ENCODE measurements at regions not wholly inside any gene's neighbourhood (a gene's known extent, or its start where the extent isn't known, plus 50 kb on each side); places are given as distances from the start of the nearest gene placed in this dataset.
"Not testable (repeated sequence)": the region's sequence is repeated elsewhere in the genome, so short reads cannot be mapped to it uniquely, and the experiment has no call there.

DNA sequence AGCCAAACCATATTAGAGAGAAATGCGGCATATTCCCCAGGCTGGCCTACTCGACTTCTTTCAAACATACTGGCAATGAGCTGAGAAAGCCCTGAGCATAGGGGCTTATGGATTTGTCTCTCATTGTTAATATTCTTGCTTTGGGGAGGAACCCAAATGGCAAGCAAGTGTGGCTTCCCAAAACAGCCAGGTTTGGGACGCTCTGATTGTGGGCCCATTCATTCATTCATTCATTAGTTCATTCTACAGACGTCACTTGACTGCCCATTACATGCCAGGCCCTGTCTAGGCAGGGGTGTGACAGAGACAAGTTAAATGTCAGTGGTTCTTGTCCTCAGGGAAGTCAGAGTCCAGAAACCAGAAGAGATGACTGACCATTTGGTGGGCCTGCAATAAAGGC lies 77.4 kb upstream of the THBS1 start:
- no peak for DNase-seq (ENCODE audit: low read depth)

DNA sequence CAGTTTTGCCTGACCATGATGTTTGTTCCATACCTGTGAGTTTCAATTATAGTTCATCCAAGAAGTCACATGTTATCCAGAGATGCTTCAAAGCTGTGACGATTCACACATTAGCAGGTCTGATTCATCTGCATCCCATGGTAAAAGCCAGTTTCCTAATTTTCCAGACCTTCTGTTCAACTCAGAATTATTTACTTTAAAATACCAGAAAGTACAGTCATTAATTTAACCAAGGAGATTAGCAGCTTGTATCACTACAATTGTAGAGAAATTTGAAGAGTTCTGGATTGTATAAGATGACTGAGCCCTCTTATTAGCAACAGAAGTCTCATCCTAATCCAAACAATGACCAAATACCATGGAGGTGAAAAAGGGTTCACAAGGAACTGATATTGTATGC lies 76.1 kb upstream of the THBS1 start:
- DNase-seq (ENCODE audit: low read depth) = no peak

DNA sequence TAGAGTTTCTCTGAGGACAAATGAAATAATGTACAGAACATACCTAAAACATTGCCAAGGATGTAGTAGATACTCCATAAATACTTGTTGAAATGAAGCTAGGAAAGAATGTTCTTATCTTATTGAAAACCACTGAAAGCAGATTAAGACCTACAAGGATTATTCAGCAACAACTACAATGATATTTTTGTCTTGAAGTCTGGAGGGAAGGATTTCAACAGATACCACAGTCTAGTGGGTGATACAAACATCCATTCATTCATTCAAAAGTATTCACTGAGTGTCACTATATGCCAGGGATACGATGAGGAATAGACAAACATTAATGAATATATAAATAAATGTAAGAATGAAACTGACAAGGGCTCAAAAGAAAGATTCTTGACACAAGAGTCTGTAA lies 74.7 kb upstream of the THBS1 start:
- DNase-seq (ENCODE audit: low read depth) = no peak

DNA sequence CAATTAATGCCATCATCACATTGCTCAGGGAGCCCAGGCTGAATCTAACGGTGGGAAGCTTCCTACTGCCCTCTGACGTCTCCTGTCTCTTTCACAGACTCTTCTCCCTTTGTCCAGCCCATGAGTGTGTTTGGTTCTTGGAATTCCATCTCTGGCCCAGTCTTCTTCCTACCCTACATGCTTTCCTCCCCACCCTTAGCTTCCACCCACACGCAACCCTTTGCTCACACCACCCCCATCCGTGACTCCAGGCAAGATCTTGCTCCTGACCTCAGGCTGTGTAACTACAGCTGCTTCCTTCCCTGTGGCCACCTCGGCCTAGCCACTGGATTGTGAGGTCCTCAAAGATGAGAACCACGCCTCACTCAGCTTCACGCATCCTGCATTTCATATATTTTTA lies 72.3 kb upstream of the THBS1 start:
- no peak for DNase-seq (ENCODE audit: low read depth)

DNA sequence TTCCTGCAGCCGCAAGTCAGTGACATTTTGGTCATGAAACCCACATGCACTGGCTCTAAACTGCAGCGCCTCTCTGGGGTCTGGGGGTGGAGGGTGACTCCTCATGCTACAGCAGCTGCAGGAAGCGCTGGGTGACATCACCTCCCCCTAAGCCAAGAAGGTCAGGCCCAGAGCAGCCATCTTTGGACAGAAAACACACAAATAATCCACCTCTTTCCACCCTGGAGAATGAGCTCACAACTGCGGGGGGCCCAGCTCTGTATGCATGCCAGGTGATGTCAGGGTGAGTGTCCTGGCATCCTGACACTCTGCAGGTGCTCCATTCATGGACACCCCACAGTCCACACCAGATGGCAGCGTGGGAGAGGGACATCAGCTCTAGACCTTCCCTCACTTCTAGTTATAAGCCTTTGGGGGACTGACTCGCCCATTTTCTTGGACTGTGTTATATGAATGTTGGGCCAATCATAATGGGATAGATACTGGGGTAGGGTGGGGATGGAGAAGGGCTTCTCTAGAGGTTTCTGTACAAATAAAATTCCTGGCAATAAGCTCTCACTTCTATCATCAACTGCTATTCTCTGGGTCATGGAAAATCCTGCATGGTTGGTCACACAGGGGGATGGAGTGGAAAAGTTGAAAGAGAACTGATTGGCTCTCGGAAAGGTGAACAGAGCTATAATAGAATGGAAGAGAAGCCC lies 70.7 kb upstream of the THBS1 start:
- no peak for DNase-seq (ENCODE audit: low read depth)

DNA sequence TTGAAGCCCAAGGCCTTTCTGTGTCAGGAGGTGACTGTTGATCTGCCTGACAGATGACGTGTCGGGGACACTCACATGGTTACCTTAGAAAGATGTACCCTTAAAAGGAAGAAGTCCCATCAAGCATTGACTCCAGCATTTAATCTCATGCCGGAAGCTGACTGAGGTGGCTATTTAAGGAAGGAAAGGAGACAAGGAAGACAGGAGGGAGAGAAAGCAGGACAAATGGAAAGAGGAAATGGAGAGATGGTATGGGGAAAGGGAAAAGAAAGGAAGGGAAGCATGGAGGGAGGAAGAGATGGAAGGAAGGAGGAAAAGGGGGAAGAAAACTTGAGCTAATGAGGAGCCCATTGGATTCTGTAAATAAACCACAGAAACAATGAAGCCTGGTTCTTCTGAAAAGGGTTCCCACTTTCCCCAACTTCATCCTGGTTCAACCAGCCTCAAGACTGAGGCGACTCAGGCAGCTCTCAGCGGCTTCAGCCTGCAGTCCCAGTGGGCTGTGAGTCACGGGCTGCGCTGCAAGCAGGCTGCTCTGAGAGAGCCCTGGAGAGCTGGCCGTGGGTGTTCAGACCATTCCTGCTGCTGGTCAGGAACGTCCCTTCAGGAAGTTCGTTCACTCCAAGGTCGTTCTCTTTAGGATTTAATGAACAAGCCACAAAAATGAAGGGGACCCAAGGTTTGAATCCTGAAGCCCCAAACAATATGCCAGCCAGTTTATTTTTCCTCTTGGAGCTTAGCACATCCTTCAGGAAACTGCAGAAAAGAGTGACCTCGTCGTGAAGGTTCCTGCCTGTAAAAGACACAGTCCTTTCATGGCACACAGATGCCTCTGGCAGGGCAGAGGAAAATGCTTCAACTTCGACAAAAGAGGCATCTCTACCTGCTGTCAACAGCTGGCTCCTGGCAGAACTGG lies 69.6 kb upstream of the THBS1 start:
- DNase-seq (ENCODE audit: low read depth) = no peak

DNA sequence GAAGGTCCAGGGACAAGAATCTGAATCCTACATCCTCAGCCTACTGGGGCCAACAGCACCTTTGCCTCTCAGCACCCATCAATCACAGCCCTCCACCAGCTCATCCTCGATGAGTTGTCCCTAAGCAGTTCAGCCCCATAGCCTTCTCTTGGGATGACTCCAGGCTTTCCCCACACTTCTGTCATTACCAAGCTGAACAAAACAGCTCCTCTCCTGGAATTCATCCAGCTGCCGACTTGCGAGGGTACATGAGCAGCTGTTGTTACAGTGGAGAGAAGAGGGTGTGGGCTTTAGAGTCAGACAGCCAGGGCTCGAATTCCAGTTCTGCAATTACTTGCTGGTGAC lies 69.0 kb upstream of the THBS1 start:
- no peak for DNase-seq (ENCODE audit: low read depth)

DNA sequence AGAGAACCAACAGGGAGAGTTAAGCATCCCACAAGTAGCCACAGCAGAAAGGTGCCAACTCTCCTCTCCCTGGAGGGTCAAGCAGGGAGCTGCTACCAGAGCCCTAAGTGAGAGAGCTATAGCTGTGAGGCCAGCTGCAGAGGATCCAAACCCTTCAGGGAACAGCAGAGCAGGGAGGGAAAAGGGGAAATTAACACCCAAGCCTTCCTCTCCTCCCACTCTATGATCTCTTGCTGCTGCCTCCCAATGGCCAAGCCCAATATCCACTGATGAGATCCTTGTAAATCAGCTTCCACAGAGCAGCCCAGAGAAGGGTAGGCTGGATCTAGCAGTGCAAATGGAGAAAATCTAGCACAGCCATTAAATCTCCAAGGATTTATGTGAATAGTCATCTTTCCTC lies 68.2 kb upstream of the THBS1 start:
- DNase-seq (ENCODE audit: low read depth) = no peak

DNA sequence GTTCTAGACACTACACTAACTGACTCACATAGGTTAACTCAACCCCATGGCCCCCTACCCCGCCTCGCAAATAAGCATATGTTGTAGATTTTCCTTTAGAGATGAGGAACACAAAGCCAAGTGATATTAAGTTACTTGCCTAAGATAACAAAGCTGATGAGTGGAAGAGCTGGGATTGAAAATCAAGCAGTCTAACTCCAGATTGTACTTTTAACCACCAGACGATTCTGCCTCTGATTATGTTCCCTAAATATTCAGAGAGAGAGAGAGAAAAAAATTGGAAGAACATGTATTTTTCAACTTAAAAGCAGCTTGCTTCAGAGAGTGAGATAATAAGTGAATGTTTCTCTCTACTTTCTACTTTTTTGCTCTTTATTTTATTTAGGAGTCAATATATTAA lies 66.9 kb upstream of the THBS1 start:
- no peak for DNase-seq (ENCODE audit: low read depth)

DNA sequence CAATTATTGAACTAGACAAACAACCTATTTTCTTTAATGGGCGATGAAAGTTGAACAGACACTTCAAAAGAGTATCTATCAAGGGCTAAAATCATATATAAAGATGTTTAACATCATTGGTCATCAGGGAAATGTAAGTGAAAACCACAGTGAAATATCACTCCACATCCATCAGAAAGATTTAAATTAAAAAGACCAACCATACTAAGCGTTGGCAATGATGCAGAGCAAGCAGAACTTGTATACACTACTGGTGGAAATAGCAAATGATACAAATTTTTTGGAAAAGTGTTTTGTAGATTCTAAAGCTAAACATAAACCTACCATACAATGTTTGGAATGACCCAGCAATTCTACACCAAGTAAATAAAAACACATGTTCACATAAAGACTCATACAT lies 65.9 kb upstream of the THBS1 start:
- no peak for DNase-seq (ENCODE audit: low read depth)

DNA sequence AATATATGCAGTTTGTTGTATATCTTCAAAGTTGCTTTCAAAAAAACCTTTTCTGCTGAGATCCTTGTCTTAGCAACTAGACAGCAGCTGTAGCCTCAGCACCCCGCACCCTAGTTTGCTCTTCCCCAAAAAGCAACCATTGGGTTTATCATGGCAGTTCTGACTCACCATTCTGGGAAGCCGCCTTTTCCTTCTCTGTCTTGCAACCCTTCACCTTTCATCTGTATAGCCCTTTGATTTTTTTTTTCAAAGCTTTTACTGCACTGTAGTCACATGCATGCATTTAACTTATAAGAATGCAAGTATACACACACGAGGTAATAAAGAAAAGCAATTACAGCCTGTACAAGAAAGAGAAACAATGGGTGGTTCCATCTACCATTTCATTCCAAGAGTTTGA lies 65.1 kb upstream of the THBS1 start:
- no peak for DNase-seq (ENCODE audit: low read depth)

DNA sequence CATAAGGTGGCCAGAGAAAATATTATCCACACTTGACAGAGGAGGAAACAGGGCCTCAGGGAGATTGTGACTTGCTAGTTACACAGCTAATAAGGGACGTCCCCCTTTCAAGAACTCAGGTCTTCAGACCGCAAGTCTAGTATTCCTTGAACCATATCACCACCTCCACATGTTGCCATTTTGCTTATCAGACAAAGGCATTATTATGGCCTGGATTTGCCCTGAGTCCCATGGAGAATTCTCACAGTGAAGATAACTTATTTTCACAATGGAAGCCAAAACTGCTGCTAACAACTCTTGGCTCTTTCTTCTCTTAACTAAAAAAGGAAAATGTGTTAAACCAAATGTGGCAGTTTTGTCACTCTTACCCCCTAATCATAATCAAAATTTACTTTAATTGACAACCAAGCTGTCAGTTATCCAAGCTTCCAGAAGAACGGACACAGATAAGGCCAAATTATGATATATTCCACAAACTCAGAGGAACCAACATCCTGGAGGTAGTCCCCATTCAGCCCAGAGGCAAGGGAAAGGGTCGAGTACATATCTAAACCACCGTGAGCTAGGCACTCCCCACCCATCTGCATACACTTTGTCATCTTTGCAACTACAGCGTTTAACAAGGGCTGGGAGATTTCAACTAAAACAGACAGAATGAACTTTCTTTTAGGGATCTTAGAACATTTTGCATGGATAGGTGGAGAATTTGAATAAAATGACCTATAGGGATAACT lies 63.6 kb upstream of the THBS1 start:
- no peak for DNase-seq (ENCODE audit: low read depth)

DNA sequence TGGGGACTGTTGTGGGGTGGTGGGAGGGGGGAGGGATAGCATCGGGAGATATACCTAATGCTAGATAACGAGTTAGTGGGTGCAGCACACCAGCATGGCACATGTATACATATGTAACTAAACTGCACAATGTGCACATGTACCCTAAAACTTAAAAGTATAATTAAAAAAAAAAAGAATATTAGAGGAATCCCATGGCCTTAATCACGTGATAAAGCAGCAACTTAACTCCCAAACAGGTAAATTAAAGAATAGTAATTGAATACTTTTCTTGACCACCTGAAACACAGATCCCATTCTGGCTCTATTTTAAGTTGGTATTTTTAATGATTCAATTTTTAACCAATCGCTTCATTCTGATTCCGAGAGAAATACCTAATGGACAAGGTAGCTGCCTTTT lies 56.9 kb upstream of the THBS1 start:
- DNase-seq (ENCODE audit: low read depth) = not testable (repeated sequence)

DNA sequence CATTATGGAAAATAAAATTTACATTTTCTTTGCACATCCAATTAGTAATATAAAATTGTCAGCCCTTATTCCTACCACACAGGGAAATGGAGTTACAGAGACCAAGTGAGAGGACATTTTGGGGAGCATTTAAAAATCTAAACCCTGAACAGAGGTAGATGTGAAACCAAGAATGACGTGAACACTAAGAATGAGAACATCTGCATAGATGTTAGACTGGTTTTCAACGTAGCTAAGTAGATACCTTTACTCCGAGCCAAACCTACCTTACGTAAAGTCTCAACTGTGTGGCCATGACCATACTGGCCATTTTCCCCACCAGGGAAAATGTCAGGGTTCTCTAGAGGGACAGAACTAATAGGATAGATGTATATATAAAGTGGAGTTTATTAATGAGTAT lies 51.4 kb upstream of the THBS1 start:
- no peak for DNase-seq (ENCODE audit: low read depth)

DNA sequence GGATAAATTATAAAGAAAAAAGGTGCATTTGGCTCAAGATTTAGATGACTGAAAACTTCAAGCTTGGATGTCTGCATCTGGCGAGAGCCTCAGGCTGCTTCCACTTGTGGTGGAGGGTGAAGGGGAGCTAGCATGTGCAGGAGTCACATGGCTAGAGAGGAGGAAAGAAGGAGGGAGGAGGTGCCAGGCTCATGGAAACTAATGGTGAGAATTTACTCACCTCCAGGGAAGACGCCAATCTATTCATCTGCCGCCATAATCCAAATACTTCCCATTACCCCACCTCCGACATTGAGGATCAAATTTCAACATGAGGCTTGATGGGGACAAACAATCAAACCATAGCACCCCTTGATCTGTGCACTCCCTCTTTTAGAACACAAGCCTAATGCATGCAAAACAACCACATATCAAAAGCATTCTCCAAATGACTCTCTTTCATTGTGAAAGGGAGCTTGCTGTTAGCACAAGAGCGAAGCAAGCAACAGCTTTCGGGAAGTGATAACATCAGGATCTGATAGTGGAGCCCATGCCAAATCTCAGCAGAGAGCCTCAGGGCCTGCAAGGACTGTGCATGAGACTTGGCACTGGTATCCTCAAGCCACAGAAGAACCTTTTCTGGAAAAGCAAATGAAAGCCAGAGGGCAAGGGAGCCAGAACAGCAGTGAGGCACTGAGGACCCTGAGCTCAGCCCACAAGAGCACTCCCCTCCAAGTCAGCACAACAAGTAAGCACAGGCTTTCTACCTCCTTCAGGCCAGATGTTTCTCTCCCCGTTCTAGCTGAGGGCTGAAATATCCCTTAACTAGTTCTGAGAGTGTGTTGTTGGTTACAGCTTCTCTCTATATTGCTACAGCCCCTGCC lies 50.2 kb upstream of the THBS1 start:
- no peak for DNase-seq (ENCODE audit: low read depth)
